ENCODE measurements at regions not wholly inside any gene's neighbourhood (a gene's known extent, or its start where the extent isn't known, plus 50 kb on each side); places are given as distances from the start of the nearest gene placed in this dataset.

DNA sequence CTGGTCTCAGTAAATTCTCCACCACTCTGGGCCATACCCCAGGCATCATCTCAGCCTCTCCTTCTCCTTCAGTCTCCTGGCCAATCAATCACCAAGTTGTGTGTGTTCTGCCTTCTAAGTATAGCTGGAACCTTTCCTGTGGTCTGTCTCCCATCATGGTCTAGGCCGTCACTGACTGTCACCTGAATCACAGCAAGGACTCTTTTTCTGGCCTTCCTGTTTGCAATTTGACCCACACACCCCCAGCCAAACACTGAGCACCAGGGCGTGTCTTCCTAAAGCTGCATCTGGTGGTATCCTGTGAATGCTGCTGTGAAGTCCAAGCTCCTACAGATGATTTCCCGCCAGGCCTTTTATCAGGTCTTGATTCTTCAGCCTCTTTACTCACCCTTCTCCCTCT is 52.6 kb upstream of the PRELID3B start:
- TF ChIP-seq, protein P1, sequence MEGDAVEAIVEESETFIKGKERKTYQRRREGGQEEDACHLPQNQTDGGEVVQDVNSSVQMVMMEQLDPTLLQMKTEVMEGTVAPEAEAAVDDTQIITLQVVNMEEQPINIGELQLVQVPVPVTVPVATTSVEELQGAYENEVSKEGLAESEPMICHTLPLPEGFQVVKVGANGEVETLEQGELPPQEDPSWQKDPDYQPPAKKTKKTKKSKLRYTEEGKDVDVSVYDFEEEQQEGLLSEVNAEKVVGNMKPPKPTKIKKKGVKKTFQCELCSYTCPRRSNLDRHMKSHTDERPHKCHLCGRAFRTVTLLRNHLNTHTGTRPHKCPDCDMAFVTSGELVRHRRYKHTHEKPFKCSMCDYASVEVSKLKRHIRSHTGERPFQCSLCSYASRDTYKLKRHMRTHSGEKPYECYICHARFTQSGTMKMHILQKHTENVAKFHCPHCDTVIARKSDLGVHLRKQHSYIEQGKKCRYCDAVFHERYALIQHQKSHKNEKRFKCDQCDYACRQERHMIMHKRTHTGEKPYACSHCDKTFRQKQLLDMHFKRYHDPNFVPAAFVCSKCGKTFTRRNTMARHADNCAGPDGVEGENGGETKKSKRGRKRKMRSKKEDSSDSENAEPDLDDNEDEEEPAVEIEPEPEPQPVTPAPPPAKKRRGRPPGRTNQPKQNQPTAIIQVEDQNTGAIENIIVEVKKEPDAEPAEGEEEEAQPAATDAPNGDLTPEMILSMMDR (conservative IDR thresholded peaks at IDR 0.05; ENCODE audit: low read depth, low read length) = no peak
- no peak for TF ChIP-seq EZH2phosphoT487 (IDR thresholded peaks at IDR 0.05; ENCODE audit: borderline replicate concordance, low read length)
